ENCODE measurements at regions not wholly inside any gene's neighbourhood (a gene's known extent, or its start where the extent isn't known, plus 50 kb on each side); places are given as distances from the start of the nearest gene placed in this dataset.

GRCh38 chr11:121722431-121723245, 269.9 kb upstream of the SORL1-AS1 start:
- peak; percentile 44 for DNase-seq

GRCh38 chr11:121721961-121722360, 269.2 kb upstream of the SORL1-AS1 start:
- DNase-seq = no peak

- no peak for DNase-seq
Observed at GRCh38 chr11:121721448-121721847, 268.7 kb upstream of the SORL1-AS1 start.

- DNase-seq = no peak
Observed at GRCh38 chr11:121717296-121717695, 264.5 kb upstream of the SORL1-AS1 start.

GRCh38 chr11:121716060-121716459, 263.3 kb upstream of the SORL1-AS1 start:
- DNase-seq = no peak

- DNase-seq = no peak
Observed at GRCh38 chr11:121715405-121715804, 262.6 kb upstream of the SORL1-AS1 start.

- no peak for DNase-seq
Observed at GRCh38 chr11:121714351-121714750, 261.6 kb upstream of the SORL1-AS1 start.

- DNase-seq = no peak
Observed at GRCh38 chr11:121711939-121712338, 259.2 kb upstream of the SORL1-AS1 start.

GRCh38 chr11:121711236-121711635, 258.5 kb upstream of the SORL1-AS1 start:
- no peak for DNase-seq

- no peak for DNase-seq
Observed at GRCh38 chr11:121706884-121707420, 254.2 kb upstream of the SORL1-AS1 start.

GRCh38 chr11:121703201-121703600, 250.4 kb upstream of the SORL1-AS1 start:
- no peak for DNase-seq

- DNase-seq = no peak
Observed at GRCh38 chr11:121700968-121701367, 248.2 kb upstream of the SORL1-AS1 start.

- DNase-seq = no peak
Observed at GRCh38 chr11:121699801-121700200, 247.0 kb upstream of the SORL1-AS1 start.

GRCh38 chr11:121696931-121697670, 244.3 kb upstream of the SORL1-AS1 start:
- DNase-seq = no peak

GRCh38 chr11:121696177-121696871, 243.6 kb upstream of the SORL1-AS1 start:
- no peak for DNase-seq

- no peak for DNase-seq
Observed at GRCh38 chr11:121692236-121692635, 239.5 kb upstream of the SORL1-AS1 start.

- DNase-seq = no peak
Observed at GRCh38 chr11:121688860-121689614, 236.3 kb upstream of the SORL1-AS1 start.

GRCh38 chr11:121688055-121688491, 235.3 kb upstream of the SORL1-AS1 start:
- DNase-seq = no peak

GRCh38 chr11:121683791-121684190, 231.0 kb upstream of the SORL1-AS1 start:
- DNase-seq = no peak
